Retinal pigment epithelial cell (primary cell): ENCODE measurements at regions not wholly inside any gene's neighbourhood (a gene's known extent, or its start where the extent isn't known, plus 50 kb on each side); places are given as distances from the start of the nearest gene placed in this dataset.

Experiments used
- DNase-seq: peaks from one replicate; pipeline ENCODE4 v3.0.0-alpha.2; 2010; ENCODE audit warnings: low read depth
- H3K4me3 ChIP-seq: 2 replicates; pipeline ENCODE4 v1.5.1; 2011; ENCODE audit warnings: mild to moderate bottlenecking, low read length, control low read depth, moderate library complexity
- TF ChIP-seq, protein P1 (sequence below): conservative IDR thresholded peaks from 2 replicates; pipeline ENCODE4 v1.5.1; 2011; ENCODE audit warnings: low read depth, low read length, control low read depth, inconsistent platforms

GRCh38 chr1:55311057-55311641 is 96.0 kb upstream of the USP24 start:
- no peak for DNase-seq
- no peak overlapping the region for H3K4me3 ChIP-seq
- TF ChIP-seq, protein P1, sequence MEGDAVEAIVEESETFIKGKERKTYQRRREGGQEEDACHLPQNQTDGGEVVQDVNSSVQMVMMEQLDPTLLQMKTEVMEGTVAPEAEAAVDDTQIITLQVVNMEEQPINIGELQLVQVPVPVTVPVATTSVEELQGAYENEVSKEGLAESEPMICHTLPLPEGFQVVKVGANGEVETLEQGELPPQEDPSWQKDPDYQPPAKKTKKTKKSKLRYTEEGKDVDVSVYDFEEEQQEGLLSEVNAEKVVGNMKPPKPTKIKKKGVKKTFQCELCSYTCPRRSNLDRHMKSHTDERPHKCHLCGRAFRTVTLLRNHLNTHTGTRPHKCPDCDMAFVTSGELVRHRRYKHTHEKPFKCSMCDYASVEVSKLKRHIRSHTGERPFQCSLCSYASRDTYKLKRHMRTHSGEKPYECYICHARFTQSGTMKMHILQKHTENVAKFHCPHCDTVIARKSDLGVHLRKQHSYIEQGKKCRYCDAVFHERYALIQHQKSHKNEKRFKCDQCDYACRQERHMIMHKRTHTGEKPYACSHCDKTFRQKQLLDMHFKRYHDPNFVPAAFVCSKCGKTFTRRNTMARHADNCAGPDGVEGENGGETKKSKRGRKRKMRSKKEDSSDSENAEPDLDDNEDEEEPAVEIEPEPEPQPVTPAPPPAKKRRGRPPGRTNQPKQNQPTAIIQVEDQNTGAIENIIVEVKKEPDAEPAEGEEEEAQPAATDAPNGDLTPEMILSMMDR = no peak

DNA sequence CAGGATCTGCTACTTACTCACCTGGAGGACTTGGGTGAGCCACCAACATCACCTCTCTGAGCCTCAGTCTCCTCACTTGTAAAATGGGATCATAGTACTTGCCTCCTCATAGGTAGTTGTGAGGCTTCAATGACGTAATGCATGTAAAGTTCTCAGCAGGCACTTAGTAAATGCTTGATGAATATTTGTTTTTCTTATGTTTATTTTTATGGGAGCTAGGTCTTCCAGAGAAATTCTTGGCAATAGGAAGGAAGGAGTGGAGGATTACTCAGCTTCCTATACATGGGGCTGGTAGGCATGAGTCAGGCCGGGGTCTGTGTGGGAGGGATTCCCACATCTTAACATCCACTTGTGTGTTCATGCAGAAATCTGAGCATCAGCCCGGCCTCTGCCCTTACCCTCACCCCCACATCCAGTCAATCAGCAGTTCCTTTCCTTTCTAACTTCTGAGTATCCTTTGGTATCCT is 95.4 kb upstream of the USP24 start:
- TF ChIP-seq, protein P1 = no peak
- peak; percentile 91 for DNase-seq
- no peak overlapping the region for H3K4me3 ChIP-seq

DNA sequence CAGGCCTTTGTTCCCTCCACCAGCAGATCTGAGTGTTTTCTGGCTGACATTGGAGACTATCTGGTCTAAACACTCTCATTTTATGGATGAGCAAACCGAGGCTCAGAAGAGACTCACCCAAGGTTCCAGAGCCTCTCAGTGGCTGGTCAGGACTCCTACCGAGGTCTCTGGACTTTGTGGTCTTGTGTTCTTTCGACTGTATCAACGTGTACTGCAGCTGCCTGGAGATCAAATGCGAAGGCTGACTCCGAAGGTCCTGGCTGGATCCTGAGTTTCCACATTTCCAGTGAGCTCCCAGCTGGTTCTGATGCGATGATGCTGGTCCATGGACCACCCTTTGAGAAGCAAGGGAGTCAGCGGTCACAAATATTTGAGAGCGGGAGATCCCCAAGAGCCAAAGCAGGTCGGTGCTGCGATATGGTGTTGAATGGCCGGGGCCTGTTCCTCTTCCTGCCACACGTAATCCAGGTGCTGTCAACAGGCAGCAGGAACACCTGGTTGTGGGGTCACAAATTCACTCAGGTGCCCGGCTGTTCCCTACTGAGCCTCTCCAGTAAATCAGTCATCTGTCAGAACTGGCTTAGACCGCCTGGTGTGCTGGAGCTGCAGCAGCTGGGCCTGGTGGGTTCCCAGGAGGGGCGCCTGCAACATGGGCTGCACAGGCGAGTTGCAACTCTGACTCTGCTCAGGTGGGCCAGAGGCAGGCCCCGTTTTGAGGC is 94.8 kb upstream of the USP24 start:
- TF ChIP-seq, protein P1 = no peak
- no peak overlapping the region for H3K4me3 ChIP-seq
- DNase-seq = no peak

DNA sequence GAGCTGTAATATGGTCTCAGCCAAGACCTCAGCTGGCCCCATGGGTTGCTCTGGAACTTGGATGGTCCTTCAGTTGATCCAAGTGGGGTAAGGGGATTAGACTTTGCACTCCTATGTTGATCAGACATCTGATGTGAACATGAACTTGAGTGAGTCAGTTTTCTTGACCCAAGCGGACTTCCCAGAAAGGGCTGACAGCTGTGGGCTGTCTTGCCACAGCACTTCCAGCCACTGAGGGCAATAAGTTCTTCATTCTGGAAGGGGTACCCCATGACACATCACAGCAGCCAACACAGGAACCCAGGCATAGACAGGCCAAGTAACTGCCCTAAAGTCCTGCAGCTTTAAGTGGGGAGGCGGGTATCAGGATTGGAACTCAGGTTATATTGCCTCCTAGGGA is 93.9 kb upstream of the USP24 start:
- no peak overlapping the region for H3K4me3 ChIP-seq
- TF ChIP-seq, protein P1 = no peak
- no peak for DNase-seq

DNA sequence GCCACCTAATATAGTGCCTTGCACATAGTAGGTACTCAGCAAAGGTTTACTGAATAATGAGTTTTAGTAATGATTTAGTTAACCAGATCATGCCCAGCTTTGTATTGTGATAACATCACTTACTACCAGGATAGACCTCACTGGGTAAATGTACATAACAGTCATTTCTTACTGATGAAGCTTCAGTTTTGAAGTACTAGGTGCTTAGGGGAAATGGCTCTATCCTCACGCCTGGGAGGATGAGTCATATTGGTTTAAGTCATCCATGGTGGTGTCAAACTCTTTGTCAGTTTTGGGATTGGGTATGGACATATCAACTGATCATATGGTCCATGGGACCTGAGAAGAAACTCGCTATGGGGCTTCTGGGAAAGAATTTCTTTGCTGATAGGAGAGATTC is 90.6 kb upstream of the USP24 start:
- no peak for DNase-seq
- TF ChIP-seq, protein P1 = no peak
- H3K4me3 ChIP-seq = no peak overlapping the region

DNA sequence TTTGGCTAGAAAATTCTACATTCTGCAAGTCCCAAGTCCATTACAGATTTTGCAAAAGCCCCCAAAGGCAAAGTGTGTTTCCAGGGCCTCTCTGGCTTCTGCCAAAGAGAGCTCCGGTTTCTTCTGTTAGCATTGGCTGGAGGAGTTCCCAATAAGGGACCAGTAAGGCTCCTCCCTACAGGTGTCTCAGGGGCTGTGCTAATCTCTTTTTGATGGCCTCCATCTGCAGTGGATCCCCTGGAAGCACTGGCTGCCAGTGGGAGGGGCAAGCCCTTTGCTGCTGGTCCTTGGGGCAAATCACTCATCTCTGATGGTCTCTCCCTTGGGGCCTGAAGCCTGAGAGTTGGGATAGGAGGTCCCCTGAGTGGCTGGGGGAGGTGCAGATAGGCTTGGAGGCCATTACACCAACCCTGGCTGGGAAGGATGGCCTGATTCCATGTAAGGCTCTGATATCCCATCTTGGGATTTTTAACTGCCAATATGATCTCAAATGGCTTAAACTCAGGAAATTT is 89.1 kb upstream of the USP24 start:
- no peak for DNase-seq
- no peak overlapping the region for H3K4me3 ChIP-seq
- TF ChIP-seq, protein P1 = no peak

DNA sequence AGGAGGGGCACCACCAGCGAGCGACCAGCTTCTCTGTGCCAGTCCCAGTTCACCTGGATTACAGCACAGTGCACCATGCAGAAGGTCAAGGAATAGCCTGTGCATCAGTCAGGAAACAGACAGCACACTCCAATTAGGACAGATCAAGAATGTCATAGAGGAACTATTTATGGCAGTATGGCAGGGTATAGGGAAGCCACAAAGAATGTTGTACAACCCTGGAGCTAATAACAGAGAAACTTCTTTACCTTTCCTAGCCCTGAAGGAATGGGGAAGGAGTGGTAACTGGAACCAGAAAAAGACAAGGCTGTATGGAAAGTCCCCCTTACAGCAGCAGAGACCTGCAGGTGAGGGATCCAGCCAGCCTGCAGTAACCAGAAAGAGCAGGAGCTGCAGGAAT is 87.8 kb upstream of the USP24 start:
- TF ChIP-seq, protein P1 = no peak
- no peak overlapping the region for H3K4me3 ChIP-seq
- no peak for DNase-seq
